ENCODE measurements at regions not wholly inside any gene's neighbourhood (a gene's known extent, or its start where the extent isn't known, plus 50 kb on each side); places are given as distances from the start of the nearest gene placed in this dataset.
A peak's percentile ranks its signal among the peaks of the same experiment; 100 is the strongest.
"Not testable (repeated sequence)": the region's sequence is repeated elsewhere in the genome, so short reads cannot be mapped to it uniquely, and the experiment has no call there.

GRCh38 chr10:114872519-114873087 lies 51.0 kb downstream of the FHIP2A start:
- no peak for DNase-seq

- peak; percentile 64 for DNase-seq
Measured at GRCh38 chr10:114874827-114875411, 53.3 kb downstream of the FHIP2A start.

GRCh38 chr10:114875590-114876081 lies 54.1 kb downstream of the FHIP2A start:
- not testable (repeated sequence) for DNase-seq

DNA sequence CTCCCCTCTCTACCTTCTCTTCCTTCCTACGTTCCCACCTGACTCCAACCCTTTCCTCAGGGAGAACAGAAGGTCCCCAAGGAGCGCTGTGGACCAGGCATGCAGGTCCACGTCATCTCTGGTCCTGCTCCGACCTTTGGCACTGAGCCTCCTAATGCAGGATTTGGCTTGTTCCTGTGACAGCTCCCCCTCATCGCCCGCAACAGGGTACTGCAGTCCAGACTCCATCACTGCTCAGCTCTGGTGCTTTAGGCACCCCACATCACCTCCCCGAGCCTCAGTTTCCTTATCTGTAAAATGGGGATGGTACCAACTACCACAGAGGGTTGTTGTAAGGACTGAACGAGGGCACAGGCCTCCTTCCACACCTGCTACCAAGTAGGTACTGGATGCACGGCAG lies 54.6 kb downstream of the FHIP2A start:
- DNase-seq: no peak

DNA sequence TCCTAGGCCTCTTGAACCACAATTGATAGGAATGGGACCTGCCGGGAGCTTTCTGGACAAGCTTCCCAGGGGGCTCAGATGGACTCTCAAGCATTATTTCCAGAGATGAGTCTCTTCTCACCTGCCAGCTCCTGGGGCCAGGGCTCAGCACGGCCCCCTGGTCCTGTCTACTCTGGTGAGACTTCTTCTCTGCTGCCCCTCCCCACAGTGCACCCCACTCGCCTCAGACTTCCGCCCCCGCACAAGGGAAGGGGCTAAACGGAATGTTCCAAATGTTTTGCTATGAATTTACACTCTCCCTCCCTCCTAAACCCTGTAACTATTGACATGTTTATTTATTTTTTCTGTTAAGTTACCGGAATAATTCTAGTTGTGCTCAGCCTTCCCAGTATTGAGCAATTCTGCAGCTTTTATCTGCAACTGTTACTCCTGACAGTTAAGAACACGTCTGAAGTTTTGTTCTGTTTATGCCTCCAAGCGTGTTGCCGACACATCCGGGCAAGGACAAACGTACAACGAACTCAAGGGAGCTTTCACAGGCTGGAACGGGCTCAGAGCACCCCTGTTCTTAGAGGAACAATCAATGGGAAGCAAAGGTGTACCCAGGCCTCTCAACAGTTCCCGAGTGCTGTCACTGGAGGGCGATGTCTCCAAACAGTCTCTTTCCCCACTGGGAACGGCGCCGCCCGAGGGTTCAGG lies 55.2 kb downstream of the FHIP2A start:
- DNase-seq: peak; percentile 39

- no peak for DNase-seq
Measured at GRCh38 chr10:114877301-114877644, 55.7 kb downstream of the FHIP2A start.

DNA sequence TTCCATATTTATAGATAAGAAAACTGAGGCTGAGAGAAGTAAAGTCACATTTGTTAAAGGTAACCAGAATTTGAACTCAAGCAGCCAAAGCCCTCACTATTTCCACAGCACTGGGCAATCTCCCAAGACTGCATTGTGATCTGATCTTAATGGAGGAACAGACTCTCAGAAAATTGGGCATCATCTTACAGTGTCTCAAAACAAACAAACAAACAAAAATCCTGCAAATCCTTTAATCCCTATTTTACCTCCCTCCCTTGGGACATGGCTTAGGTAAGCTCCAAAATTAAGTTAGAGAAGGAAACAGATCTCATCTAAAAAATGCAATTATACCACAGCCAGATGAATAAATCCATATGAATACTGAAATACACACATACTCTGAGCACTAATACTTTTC lies 57.5 kb downstream of the FHIP2A start:
- DNase-seq: no peak

DNA sequence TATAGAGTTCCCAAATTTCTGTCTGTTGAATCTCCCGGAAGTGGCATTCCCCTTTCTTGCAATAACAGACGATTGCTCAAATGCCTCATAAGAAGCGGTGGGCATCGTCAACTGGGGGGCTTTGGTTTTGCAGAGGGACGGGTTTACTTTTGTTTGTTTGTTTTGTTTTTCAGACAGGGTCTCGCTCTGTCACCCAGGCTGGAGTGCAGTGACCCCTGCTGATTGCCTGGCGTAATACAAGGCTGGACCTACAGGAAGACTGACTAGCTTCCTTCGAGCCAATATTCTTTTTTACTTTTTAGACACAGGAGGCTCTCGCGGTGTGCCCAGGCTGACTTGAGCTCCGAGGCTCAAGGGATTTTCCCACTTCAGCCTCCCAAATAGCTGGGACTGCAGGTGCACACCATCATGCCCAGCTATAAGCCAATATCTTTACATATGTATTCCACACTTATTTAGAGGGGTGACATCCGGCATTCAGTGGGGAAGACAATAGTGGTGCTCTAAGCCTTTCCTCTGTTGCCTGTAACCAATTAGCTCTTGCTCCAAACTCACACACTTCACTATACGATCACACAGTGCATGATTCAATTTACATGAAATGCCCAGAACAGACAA lies 58.1 kb downstream of the FHIP2A start:
- DNase-seq: peak; percentile 36

GRCh38 chr10:114881417-114881816 lies 56.6 kb upstream of the TRUB1 start:
- DNase-seq: no peak

DNA sequence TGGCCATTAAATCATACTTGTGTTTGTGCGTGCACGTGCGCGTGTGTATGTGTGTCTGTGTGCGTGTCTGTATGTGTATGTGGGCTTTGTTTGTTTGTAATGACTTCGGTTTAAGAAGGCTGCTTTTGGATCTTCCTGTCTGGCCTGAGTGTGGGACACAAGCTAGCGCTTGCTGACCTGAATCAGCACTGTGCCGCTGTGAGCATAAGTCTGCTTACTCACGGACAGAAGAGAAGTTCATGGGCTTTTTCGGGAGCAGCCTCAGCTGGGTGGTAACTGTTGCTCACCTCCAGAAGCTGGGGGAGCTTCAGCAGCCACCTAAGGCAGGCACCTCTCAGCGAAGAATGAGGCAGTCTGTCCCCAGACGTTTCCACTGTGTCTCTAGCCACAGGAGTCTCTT lies 56.1 kb upstream of the TRUB1 start:
- DNase-seq: no peak

GRCh38 chr10:114885443-114885842 lies 52.6 kb upstream of the TRUB1 start:
- no peak for DNase-seq

All from left hindlimb (tissue), 1 donor.